OCI-LY1 (cell line): ENCODE measurements at regions not wholly inside any gene's neighbourhood (a gene's known extent, or its start where the extent isn't known, plus 50 kb on each side); places are given as distances from the start of the nearest gene placed in this dataset.

ENCODE experiments used
- EZH2 ChIP-seq: fragments of 200-600 bp; sonication (generic), shearing (Covaris generic); IDR thresholded peaks from 2 replicates; pipeline ENCODE4 v1.8.0; 2017; ENCODE audit warnings: borderline replicate concordance, mixed run types, mild to moderate bottlenecking, antibody characterized with exemption, low read length, moderate library complexity, mixed read lengths
- TF ChIP-seq, protein P1 (sequence below): fragments of 200-600 bp; sonication (generic), shearing (Covaris generic); IDR thresholded peaks from 2 replicates; pipeline ENCODE4 v1.5.1; 2017; ENCODE audit warnings: mild to moderate bottlenecking, antibody characterized with exemption, low read length, moderate library complexity, mixed read lengths

- TF ChIP-seq, protein P1, sequence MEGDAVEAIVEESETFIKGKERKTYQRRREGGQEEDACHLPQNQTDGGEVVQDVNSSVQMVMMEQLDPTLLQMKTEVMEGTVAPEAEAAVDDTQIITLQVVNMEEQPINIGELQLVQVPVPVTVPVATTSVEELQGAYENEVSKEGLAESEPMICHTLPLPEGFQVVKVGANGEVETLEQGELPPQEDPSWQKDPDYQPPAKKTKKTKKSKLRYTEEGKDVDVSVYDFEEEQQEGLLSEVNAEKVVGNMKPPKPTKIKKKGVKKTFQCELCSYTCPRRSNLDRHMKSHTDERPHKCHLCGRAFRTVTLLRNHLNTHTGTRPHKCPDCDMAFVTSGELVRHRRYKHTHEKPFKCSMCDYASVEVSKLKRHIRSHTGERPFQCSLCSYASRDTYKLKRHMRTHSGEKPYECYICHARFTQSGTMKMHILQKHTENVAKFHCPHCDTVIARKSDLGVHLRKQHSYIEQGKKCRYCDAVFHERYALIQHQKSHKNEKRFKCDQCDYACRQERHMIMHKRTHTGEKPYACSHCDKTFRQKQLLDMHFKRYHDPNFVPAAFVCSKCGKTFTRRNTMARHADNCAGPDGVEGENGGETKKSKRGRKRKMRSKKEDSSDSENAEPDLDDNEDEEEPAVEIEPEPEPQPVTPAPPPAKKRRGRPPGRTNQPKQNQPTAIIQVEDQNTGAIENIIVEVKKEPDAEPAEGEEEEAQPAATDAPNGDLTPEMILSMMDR: no peak
- TF ChIP-seq EZH2: no peak
These were observed 315.3 kb downstream of the ADRA2A start for GRCh38 chr10:111392159-111392558.
